Mesendoderm (in vitro differentiated cells): ENCODE measurements at regions not wholly inside any gene's neighbourhood (a gene's known extent, or its start where the extent isn't known, plus 50 kb on each side); places are given as distances from the start of the nearest gene placed in this dataset.

Source experiments
- DNase-seq: peaks from one replicate; pipeline ENCODE4 v3.0.0; 2013
- H2AK5ac ChIP-seq: 2 replicates; pipeline ENCODE4 v1.6.1; 2013; ENCODE audit warnings: low read length, inconsistent platforms
- H2BK120ac ChIP-seq: 2 replicates; pipeline ENCODE4 v1.6.1; 2013; ENCODE audit warnings: low read depth, mild to moderate bottlenecking, low read length, moderate library complexity, mixed read lengths
- H2BK15ac ChIP-seq: replicated peaks from 2 replicates; pipeline ENCODE4 v1.6.1; 2013; ENCODE audit warnings: low read depth, mild to moderate bottlenecking, moderate library complexity
- H2BK5ac ChIP-seq: 2 replicates; pipeline ENCODE4 v1.6.1; 2013; ENCODE audit warnings: low read length, inconsistent platforms
- H3K18ac ChIP-seq: 2 replicates; pipeline ENCODE4 v1.6.1; 2013; ENCODE audit warnings: mild to moderate bottlenecking, low read length, mixed read lengths
- H3K23ac ChIP-seq: one replicate; pipeline ENCODE4 v1.6.1; 2013; ENCODE audit warnings: low read length
- H3K27ac ChIP-seq: 2 replicates; pipeline ENCODE4 v1.5.1; 2013; ENCODE audit warnings: low read depth, mild to moderate bottlenecking, inconsistent platforms, low read length, moderate library complexity
- H3K27me3 ChIP-seq: 2 replicates; pipeline ENCODE4 v1.6.1; 2013; ENCODE audit warnings: low read length, control low read depth, mild to moderate bottlenecking, inconsistent platforms; ENCODE audit not compliant: insufficient read depth, poor library complexity
- H3K36me3 ChIP-seq: 2 replicates; pipeline ENCODE4 v1.6.1; 2013; ENCODE audit warnings: low read length, inconsistent platforms; ENCODE audit not compliant: control insufficient read depth, insufficient read depth
- H3K4ac ChIP-seq: one replicate; pipeline ENCODE4 v1.6.1; 2013; ENCODE audit warnings: low read depth, mild to moderate bottlenecking, low read length, moderate library complexity
- H3K4me1 ChIP-seq: 2 replicates; pipeline ENCODE4 v1.6.1; 2013; ENCODE audit warnings: low read depth, low read length, inconsistent platforms; ENCODE audit not compliant: control insufficient read depth
- H3K4me2 ChIP-seq: 2 replicates; pipeline ENCODE4 v1.6.1; 2013; ENCODE audit warnings: low read length
- H3K4me3 ChIP-seq: 2 replicates; pipeline ENCODE4 v1.5.1; 2013; ENCODE audit warnings: mild to moderate bottlenecking, low read length
- H3K56ac ChIP-seq: one replicate; pipeline ENCODE4 v1.6.1; 2013; ENCODE audit warnings: low read length
- H3K79me1 ChIP-seq: 2 replicates; pipeline ENCODE4 v1.6.1; 2013; ENCODE audit warnings: low read length, inconsistent platforms
- H3K79me2 ChIP-seq: 2 replicates; pipeline ENCODE4 v1.6.1; 2013; ENCODE audit warnings: mild to moderate bottlenecking, low read length; ENCODE audit not compliant: control insufficient read depth, insufficient read depth
- H3K9ac ChIP-seq: 2 replicates; pipeline ENCODE4 v1.6.1; 2013; ENCODE audit warnings: low read length, inconsistent platforms
- H4K5ac ChIP-seq: one replicate; pipeline ENCODE4 v1.6.1; 2013; ENCODE audit warnings: low read length
- H4K8ac ChIP-seq: one replicate; pipeline ENCODE4 v1.6.1; 2013; ENCODE audit warnings: low read depth, mild to moderate bottlenecking, control low read depth, low read length, moderate library complexity
- WGBS: extraction: QIAGEN DNeasy Blood & Tissue Kit; methylation state at CpG from one replicate; pipeline ENCODE4 v1.1.7; 2013; ENCODE audit warnings: low lambda C conversion rate, missing lambda C conversion rate; ENCODE audit not compliant: insufficient coverage; ENCODE audit errors: extremely low coverage; 5-methylcytosine and 5-hydroxymethylcytosine counted together

- Histone ChIP-seq H2BK15ac (no peak overlapping the region), H2BK120ac (peak overlapping the region; percentile 55), H3K4me2 (no peak overlapping the region), H3K4me3 (no peak overlapping the region), H2AK5ac (no peak overlapping the region), H3K27me3 (no peaks in the 10 kb centered on the region), H3K27ac (peak overlapping the region; percentile 61), H3K36me3 (no peaks in the 10 kb centered on the region), H3K79me1 (no peaks in the 10 kb centered on the region), H3K4me1 (peaks cover 3% of the 10 kb centered on the region), H4K8ac (no peak overlapping the region), H3K23ac (no peak overlapping the region), H2BK5ac (peak overlapping the region; percentile 53), H3K18ac (peak overlapping the region; percentile 65), H3K9ac (peak overlapping the region; percentile 33), H3K79me2 (no peaks in the 10 kb centered on the region), H3K56ac (peak overlapping the region; percentile 74), H3K4ac (peak overlapping the region; percentile 62), H4K5ac (peak overlapping the region; percentile 37)
- no CpG with 5 or more reads among the region's 29 CpGs for WGBS
- peak; percentile 90 for DNase-seq
These were observed 83.9 kb upstream of the IRX3 start for GRCh38 chr16:54370278-54371040.

GRCh38 chr16:54369861-54370260 is 83.3 kb upstream of the IRX3 start:
- peaks cover 3% of the 10 kb centered on the region for H3K4me1 ChIP-seq
- WGBS: no CpG with 5 or more reads among the region's 8 CpGs
- no peak overlapping the region for H2BK15ac ChIP-seq
- H3K4ac ChIP-seq: peak overlapping the region; percentile 62
- peak overlapping the region; percentile 37 for H4K5ac ChIP-seq
- no peak overlapping the region for H3K4me3 ChIP-seq
- H3K36me3 ChIP-seq: no peaks in the 10 kb centered on the region
- H3K23ac ChIP-seq: no peak overlapping the region
- no peaks in the 10 kb centered on the region for H3K79me1 ChIP-seq
- peak overlapping the region; percentile 65 for H3K18ac ChIP-seq
- H4K8ac ChIP-seq: no peak overlapping the region
- DNase-seq: no peak
- H2BK120ac ChIP-seq: peak overlapping the region; percentile 55
- H2BK5ac ChIP-seq: peak overlapping the region; percentile 61
- no peaks in the 10 kb centered on the region for H3K27me3 ChIP-seq
- peak overlapping the region; percentile 87 for H2AK5ac ChIP-seq
- H3K56ac ChIP-seq: peak overlapping the region; percentile 35
- no peak overlapping the region for H3K27ac ChIP-seq
- no peak overlapping the region for H3K4me2 ChIP-seq
- no peak overlapping the region for H3K9ac ChIP-seq
- H3K79me2 ChIP-seq: no peaks in the 10 kb centered on the region

GRCh38 chr16:54366943-54367342 is 80.4 kb upstream of the IRX3 start:
- Histone ChIP-seq H3K27me3 (no peaks in the 10 kb centered on the region), H3K4me1 (peaks cover 5% of the 10 kb centered on the region), H3K23ac (no peak overlapping the region), H2BK5ac (no peak overlapping the region), H3K79me2 (no peaks in the 10 kb centered on the region), H3K4me3 (no peak overlapping the region), H3K9ac (no peak overlapping the region), H2BK15ac (no peak overlapping the region), H4K5ac (no peak overlapping the region), H3K27ac (no peak overlapping the region), H3K36me3 (no peaks in the 10 kb centered on the region), H3K79me1 (no peaks in the 10 kb centered on the region), H4K8ac (no peak overlapping the region), H2AK5ac (no peak overlapping the region), H3K18ac (no peak overlapping the region), H3K4me2 (no peak overlapping the region), H2BK120ac (no peak overlapping the region), H3K4ac (no peak overlapping the region), H3K56ac (no peak overlapping the region)
- DNase-seq: no peak
- no CpG with 5 or more reads among the region's 2 CpGs for WGBS

GRCh38 chr16:54365990-54366634 is 79.5 kb upstream of the IRX3 start:
- no peak for DNase-seq
- Histone ChIP-seq H2BK5ac (peak overlapping the region; percentile 17), H3K18ac (no peak overlapping the region), H4K5ac (no peak overlapping the region), H2BK15ac (no peak overlapping the region), H3K36me3 (no peaks in the 10 kb centered on the region), H3K9ac (no peak overlapping the region), H3K4me2 (no peak overlapping the region), H2AK5ac (no peak overlapping the region), H3K79me2 (no peaks in the 10 kb centered on the region), H3K4me3 (no peak overlapping the region), H3K27ac (no peak overlapping the region), H4K8ac (no peak overlapping the region), H3K4me1 (peaks cover 5% of the 10 kb centered on the region), H3K4ac (no peak overlapping the region), H3K23ac (no peak overlapping the region), H3K79me1 (no peaks in the 10 kb centered on the region), H3K56ac (no peak overlapping the region), H2BK120ac (no peak overlapping the region), H3K27me3 (no peaks in the 10 kb centered on the region)
- WGBS: no CpG with 5 or more reads among the region's 10 CpGs

GRCh38 chr16:54363766-54364165 is 77.2 kb upstream of the IRX3 start:
- Histone ChIP-seq H3K9ac (no peak overlapping the region), H3K56ac (no peak overlapping the region), H2AK5ac (no peak overlapping the region), H3K4ac (no peak overlapping the region), H2BK15ac (no peak overlapping the region), H4K5ac (no peak overlapping the region), H3K4me2 (no peak overlapping the region), H3K4me1 (peaks cover 5% of the 10 kb centered on the region), H4K8ac (no peak overlapping the region), H3K4me3 (no peak overlapping the region), H2BK5ac (no peak overlapping the region), H3K27me3 (no peaks in the 10 kb centered on the region), H3K23ac (no peak overlapping the region), H3K79me1 (no peaks in the 10 kb centered on the region), H3K18ac (no peak overlapping the region), H3K79me2 (no peaks in the 10 kb centered on the region), H2BK120ac (no peak overlapping the region), H3K36me3 (no peaks in the 10 kb centered on the region), H3K27ac (peak overlapping the region; percentile 45)
- whole genome bisulfite sequencing: no CpG with 5 or more reads among the region's 6 CpGs
- DNase-seq: peak; percentile 93
